HL-60 (cell line): ENCODE measurements at regions not wholly inside any gene's neighbourhood (a gene's known extent, or its start where the extent isn't known, plus 50 kb on each side); places are given as distances from the start of the nearest gene placed in this dataset.

ENCODE experiments used
- DNase-seq, 2 experiments: peaks; one replicate each; pipeline ENCODE4 v3.0.0-alpha.2; 2010 to 2020; ENCODE audit warnings: low read depth in 1 of 2, low spot score in 1 of 2
- H3K27ac ChIP-seq: fragments of 250-450 bp; sonication (Bioruptor Pico); replicated peaks from 2 replicates; pipeline ENCODE4 v1.5.1; 2020; ENCODE audit warnings: mild to moderate bottlenecking, moderate library complexity
- H3K27me3 ChIP-seq: fragments of 250-450 bp; sonication (Bioruptor Pico); 2 replicates; pipeline ENCODE4 v1.5.1; 2021; ENCODE audit warnings: mild to moderate bottlenecking, moderate library complexity; ENCODE audit not compliant: insufficient read depth, poor library complexity, severe bottlenecking
- H3K4me3 ChIP-seq: replicated peaks from 2 replicates; pipeline ENCODE4 v1.5.1; 2011; ENCODE audit warnings: mild to moderate bottlenecking, control low read depth, low read length; ENCODE audit not compliant: insufficient read depth
- GABPA ChIP-seq: IDR thresholded peaks from 2 replicates; pipeline ENCODE4 v1.6.1; 2012; ENCODE audit warnings: low read depth
- POLR2AphosphoS5 ChIP-seq: IDR thresholded peaks from 2 replicates; pipeline ENCODE4 v1.6.1; 2012; ENCODE audit warnings: low read depth
- SPI1 ChIP-seq: IDR thresholded peaks from 2 replicates; pipeline ENCODE4 v1.6.1; 2012; ENCODE audit warnings: low read depth, mild to moderate bottlenecking, borderline replicate concordance
- TF ChIP-seq, protein P1 (sequence below): IDR thresholded peaks from one replicate; pipeline ENCODE4 v1.5.1; 2011; ENCODE audit warnings: low read length, control low read depth, inconsistent platforms; ENCODE audit not compliant: insufficient read depth
- TF ChIP-seq, protein P2 (sequence below): IDR thresholded peaks from 2 replicates; pipeline ENCODE4 v1.6.1; 2012; ENCODE audit warnings: low read depth; ENCODE audit not compliant: insufficient replicate concordance

- TF ChIP-seq, protein P1, sequence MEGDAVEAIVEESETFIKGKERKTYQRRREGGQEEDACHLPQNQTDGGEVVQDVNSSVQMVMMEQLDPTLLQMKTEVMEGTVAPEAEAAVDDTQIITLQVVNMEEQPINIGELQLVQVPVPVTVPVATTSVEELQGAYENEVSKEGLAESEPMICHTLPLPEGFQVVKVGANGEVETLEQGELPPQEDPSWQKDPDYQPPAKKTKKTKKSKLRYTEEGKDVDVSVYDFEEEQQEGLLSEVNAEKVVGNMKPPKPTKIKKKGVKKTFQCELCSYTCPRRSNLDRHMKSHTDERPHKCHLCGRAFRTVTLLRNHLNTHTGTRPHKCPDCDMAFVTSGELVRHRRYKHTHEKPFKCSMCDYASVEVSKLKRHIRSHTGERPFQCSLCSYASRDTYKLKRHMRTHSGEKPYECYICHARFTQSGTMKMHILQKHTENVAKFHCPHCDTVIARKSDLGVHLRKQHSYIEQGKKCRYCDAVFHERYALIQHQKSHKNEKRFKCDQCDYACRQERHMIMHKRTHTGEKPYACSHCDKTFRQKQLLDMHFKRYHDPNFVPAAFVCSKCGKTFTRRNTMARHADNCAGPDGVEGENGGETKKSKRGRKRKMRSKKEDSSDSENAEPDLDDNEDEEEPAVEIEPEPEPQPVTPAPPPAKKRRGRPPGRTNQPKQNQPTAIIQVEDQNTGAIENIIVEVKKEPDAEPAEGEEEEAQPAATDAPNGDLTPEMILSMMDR, result no peak
- TF ChIP-seq POLR2AphosphoS5, result no peak
- TF ChIP-seq, protein P2, sequence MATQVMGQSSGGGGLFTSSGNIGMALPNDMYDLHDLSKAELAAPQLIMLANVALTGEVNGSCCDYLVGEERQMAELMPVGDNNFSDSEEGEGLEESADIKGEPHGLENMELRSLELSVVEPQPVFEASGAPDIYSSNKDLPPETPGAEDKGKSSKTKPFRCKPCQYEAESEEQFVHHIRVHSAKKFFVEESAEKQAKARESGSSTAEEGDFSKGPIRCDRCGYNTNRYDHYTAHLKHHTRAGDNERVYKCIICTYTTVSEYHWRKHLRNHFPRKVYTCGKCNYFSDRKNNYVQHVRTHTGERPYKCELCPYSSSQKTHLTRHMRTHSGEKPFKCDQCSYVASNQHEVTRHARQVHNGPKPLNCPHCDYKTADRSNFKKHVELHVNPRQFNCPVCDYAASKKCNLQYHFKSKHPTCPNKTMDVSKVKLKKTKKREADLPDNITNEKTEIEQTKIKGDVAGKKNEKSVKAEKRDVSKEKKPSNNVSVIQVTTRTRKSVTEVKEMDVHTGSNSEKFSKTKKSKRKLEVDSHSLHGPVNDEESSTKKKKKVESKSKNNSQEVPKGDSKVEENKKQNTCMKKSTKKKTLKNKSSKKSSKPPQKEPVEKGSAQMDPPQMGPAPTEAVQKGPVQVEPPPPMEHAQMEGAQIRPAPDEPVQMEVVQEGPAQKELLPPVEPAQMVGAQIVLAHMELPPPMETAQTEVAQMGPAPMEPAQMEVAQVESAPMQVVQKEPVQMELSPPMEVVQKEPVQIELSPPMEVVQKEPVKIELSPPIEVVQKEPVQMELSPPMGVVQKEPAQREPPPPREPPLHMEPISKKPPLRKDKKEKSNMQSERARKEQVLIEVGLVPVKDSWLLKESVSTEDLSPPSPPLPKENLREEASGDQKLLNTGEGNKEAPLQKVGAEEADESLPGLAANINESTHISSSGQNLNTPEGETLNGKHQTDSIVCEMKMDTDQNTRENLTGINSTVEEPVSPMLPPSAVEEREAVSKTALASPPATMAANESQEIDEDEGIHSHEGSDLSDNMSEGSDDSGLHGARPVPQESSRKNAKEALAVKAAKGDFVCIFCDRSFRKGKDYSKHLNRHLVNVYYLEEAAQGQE, result no peak
- TF ChIP-seq GABPA, result no peak
- TF ChIP-seq SPI1, result no peak
- DNase-seq, result no peak
- Histone ChIP-seq H3K27me3 (no peaks in the 10 kb centered on the region), H3K4me3 (no peak overlapping the region), H3K27ac (no peak overlapping the region)
Measured at GRCh38 chr15:92779874-92780273, 120.2 kb upstream of the CHD2 start.

DNA sequence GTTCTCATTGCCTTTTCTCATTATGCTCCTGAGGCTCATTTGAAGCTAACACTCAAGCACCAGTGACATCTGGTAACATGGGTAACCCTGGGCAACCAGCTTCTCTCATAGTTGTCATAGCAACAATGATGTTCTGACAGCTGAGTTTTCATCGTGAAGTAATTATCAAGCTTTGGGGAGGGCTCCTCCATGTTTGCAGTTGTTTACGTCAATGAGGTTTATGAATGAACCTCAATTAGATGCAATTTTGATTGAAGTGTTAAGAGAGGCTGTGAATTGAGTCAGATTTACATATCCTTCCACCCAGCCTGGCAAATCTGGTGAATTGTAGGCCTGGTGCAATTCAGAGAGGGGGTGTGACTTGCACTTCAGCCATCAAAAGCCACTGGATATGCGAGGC lies 119.3 kb upstream of the CHD2 start:
- Histone ChIP-seq H3K27me3 (no peaks in the 10 kb centered on the region), H3K4me3 (no peak overlapping the region), H3K27ac (no peak overlapping the region)
- no peak for DNase-seq
- TF ChIP-seq SPI1 (no peak), POLR2AphosphoS5 (no peak), GABPA (no peak)
- TF ChIP-seq, protein P1, result no peak
- TF ChIP-seq, protein P2, result no peak

- no peak overlapping the region for H3K4me3 ChIP-seq
- no peak for DNase-seq
- H3K27ac ChIP-seq, result no peak overlapping the region
- H3K27me3 ChIP-seq, result no peaks in the 10 kb centered on the region
- TF ChIP-seq POLR2AphosphoS5 (no peak), SPI1 (no peak)
- TF ChIP-seq, protein P1, result no peak
- TF ChIP-seq, protein P2, result no peak
Measured at GRCh38 chr15:92781925-92782453, 118.1 kb upstream of the CHD2 start.
